ENCODE measurements at regions not wholly inside any gene's neighbourhood (a gene's known extent, or its start where the extent isn't known, plus 50 kb on each side); places are given as distances from the start of the nearest gene placed in this dataset.

GRCh38 chr10:88059190-88059589, 195.8 kb downstream of the PTEN start:
- TF ChIP-seq EP300 (IDR thresholded peaks at IDR 0.05; ENCODE audit: borderline replicate concordance) (no peak), YY1 (IDR thresholded peaks at IDR 0.05; ENCODE audit: low read depth) (no peak), EGR1 (IDR thresholded peaks at IDR 0.05) (no peak), NFIC (IDR thresholded peaks at IDR 0.05) (no peak), CREB1 (IDR thresholded peaks at IDR 0.05; ENCODE audit: low read depth) (no peak), CEBPB (IDR thresholded peaks at IDR 0.05) (no peak), USF1 (IDR thresholded peaks at IDR 0.05) (no peak), REST (IDR thresholded peaks at IDR 0.05; ENCODE audit: low read depth) (no peak), RAD21 (IDR thresholded peaks at IDR 0.05; ENCODE audit: low read depth) (no peak), ZBTB7A (IDR thresholded peaks at IDR 0.05; ENCODE audit: low read depth) (no peak), MAX (IDR thresholded peaks at IDR 0.05) (no peak), TAF1 (IDR thresholded peaks at IDR 0.05; ENCODE audit: low read depth) (no peak), FOXM1 (IDR thresholded peaks at IDR 0.05; ENCODE audit: borderline replicate concordance, low read depth) (no peak), TCF12 (IDR thresholded peaks at IDR 0.05; ENCODE audit: low read depth) (no peak), TEAD4 (IDR thresholded peaks at IDR 0.05) (no peak)

GRCh38 chr10:88060762-88061161, 197.3 kb downstream of the PTEN start:
- TF ChIP-seq TAF1 (IDR thresholded peaks at IDR 0.05; ENCODE audit: low read depth) (no peak), REST (IDR thresholded peaks at IDR 0.05; ENCODE audit: low read depth) (no peak), YY1 (IDR thresholded peaks at IDR 0.05; ENCODE audit: low read depth) (no peak), EGR1 (IDR thresholded peaks at IDR 0.05) (no peak), USF1 (IDR thresholded peaks at IDR 0.05) (no peak), RAD21 (IDR thresholded peaks at IDR 0.05; ENCODE audit: low read depth) (no peak)

- TF ChIP-seq CREB1 (IDR thresholded peaks at IDR 0.05; ENCODE audit: low read depth) (no peak), TAF1 (IDR thresholded peaks at IDR 0.05; ENCODE audit: low read depth) (no peak), USF1 (IDR thresholded peaks at IDR 0.05) (no peak), ZBTB7A (IDR thresholded peaks at IDR 0.05; ENCODE audit: low read depth) (no peak), MAX (IDR thresholded peaks at IDR 0.05) (no peak), TCF12 (IDR thresholded peaks at IDR 0.05; ENCODE audit: low read depth) (no peak), NFIC (IDR thresholded peaks at IDR 0.05) (no peak), RAD21 (IDR thresholded peaks at IDR 0.05; ENCODE audit: low read depth) (no peak), FOXM1 (IDR thresholded peaks at IDR 0.05; ENCODE audit: borderline replicate concordance, low read depth) (no peak), TEAD4 (IDR thresholded peaks at IDR 0.05) (no peak)
Observed at GRCh38 chr10:88062385-88062784, 199.0 kb downstream of the PTEN start.

- TF ChIP-seq RAD21 (IDR thresholded peaks at IDR 0.05; ENCODE audit: low read depth) (no peak), ZBTB7A (IDR thresholded peaks at IDR 0.05; ENCODE audit: low read depth) (no peak), NFIC (IDR thresholded peaks at IDR 0.05) (no peak), CEBPB (IDR thresholded peaks at IDR 0.05) (no peak), MAX (IDR thresholded peaks at IDR 0.05) (no peak), YY1 (IDR thresholded peaks at IDR 0.05; ENCODE audit: low read depth) (no peak), EGR1 (IDR thresholded peaks at IDR 0.05) (no peak)
Observed at GRCh38 chr10:88062798-88063472, 199.5 kb downstream of the PTEN start.

GRCh38 chr10:88063861-88064557, 200.6 kb downstream of the PTEN start:
- TF ChIP-seq TCF12 (IDR thresholded peaks at IDR 0.05; ENCODE audit: low read depth) (no peak), TEAD4 (IDR thresholded peaks at IDR 0.05) (no peak), TAF1 (IDR thresholded peaks at IDR 0.05; ENCODE audit: low read depth) (no peak), RAD21 (IDR thresholded peaks at IDR 0.05; ENCODE audit: low read depth) (no peak), EGR1 (IDR thresholded peaks at IDR 0.05) (no peak), EP300 (IDR thresholded peaks at IDR 0.05; ENCODE audit: borderline replicate concordance) (no peak), FOXM1 (IDR thresholded peaks at IDR 0.05; ENCODE audit: borderline replicate concordance, low read depth) (no peak), CREB1 (IDR thresholded peaks at IDR 0.05; ENCODE audit: low read depth) (no peak), CEBPB (IDR thresholded peaks at IDR 0.05) (no peak), MAX (IDR thresholded peaks at IDR 0.05) (no peak), USF1 (IDR thresholded peaks at IDR 0.05) (no peak), YY1 (IDR thresholded peaks at IDR 0.05; ENCODE audit: low read depth) (no peak), REST (IDR thresholded peaks at IDR 0.05; ENCODE audit: low read depth) (no peak), ZBTB7A (IDR thresholded peaks at IDR 0.05; ENCODE audit: low read depth) (no peak), NFIC (IDR thresholded peaks at IDR 0.05) (no peak)

Measured in Ishikawa (cell line).